Prostate gland (tissue), 2 donors: ENCODE measurements at regions not wholly inside any gene's neighbourhood (a gene's known extent, or its start where the extent isn't known, plus 50 kb on each side); places are given as distances from the start of the nearest gene placed in this dataset.

Experiments
- POLR2A ChIP-seq: fragments of 450-650 bp; IDR thresholded peaks from one replicate; pipeline ENCODE4 v1.6.1; 2016; ENCODE audit warnings: antibody characterized with exemption, mild to moderate bottlenecking
- TF ChIP-seq, protein P1 (sequence below), 4 experiments: fragments of 200-600 bp in 2 of 4; fragments of 450-650 bp in 2 of 4; sonication (generic) in 2 of 4; IDR thresholded peaks; 1 replicate in 3 of 4; 2 replicates in 1 of 4; pipeline ENCODE4 v1.5.1; 2016 to 2019; ENCODE audit warnings: antibody characterized with exemption in 4 of 4, mild to moderate bottlenecking in 2 of 4, moderate library complexity in 2 of 4

DNA sequence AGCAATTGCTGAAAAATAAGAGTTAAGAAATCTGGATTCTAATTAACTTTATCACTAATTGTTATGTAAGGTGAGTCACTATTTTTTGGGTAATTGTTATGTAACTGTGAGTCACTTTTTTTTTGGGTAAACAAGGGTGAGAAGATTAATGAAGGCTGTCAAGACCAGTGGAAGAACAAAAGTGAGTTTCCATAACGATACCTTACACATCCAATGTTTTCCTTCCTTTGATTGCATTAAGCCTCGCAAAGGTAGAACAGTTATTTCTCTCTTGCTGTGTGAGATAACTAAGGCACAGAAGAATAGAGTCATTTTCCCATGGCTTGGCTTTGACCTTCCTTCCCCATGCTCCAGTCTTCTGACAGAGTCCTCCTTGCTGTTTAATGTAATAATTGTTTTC is 374.7 kb downstream of the DDX10 start:
- TF ChIP-seq, protein P1, sequence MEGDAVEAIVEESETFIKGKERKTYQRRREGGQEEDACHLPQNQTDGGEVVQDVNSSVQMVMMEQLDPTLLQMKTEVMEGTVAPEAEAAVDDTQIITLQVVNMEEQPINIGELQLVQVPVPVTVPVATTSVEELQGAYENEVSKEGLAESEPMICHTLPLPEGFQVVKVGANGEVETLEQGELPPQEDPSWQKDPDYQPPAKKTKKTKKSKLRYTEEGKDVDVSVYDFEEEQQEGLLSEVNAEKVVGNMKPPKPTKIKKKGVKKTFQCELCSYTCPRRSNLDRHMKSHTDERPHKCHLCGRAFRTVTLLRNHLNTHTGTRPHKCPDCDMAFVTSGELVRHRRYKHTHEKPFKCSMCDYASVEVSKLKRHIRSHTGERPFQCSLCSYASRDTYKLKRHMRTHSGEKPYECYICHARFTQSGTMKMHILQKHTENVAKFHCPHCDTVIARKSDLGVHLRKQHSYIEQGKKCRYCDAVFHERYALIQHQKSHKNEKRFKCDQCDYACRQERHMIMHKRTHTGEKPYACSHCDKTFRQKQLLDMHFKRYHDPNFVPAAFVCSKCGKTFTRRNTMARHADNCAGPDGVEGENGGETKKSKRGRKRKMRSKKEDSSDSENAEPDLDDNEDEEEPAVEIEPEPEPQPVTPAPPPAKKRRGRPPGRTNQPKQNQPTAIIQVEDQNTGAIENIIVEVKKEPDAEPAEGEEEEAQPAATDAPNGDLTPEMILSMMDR (IDR thresholded peaks at IDR 0.05), result no peak
- no peak for TF ChIP-seq POLR2A
